ENCODE measurements at regions not wholly inside any gene's neighbourhood (a gene's known extent, or its start where the extent isn't known, plus 50 kb on each side); places are given as distances from the start of the nearest gene placed in this dataset.

DNA sequence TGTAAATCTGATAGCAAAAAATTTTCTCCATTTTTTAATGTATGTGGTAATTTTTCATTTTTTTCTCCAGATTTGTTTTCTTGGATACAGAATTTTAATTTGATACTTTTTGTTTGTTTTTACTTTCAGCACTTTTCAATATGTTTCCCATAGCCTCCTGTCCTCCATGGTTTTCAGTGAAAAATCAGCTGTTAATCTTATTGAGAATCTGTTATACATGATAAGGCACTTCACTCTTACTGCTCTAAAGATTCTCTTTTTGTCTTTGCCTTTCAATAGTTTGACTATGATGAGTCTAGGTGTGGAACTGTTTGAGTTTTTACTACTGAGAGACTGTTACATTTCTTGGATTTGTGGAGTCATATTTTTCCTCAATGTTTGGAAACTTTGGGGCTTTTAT is 455.7 kb upstream of the NUDT12 start:
- TF ChIP-seq CTCF (optimal IDR thresholded peaks at IDR 0.05 in 1 of 3, IDR thresholded peaks at IDR 0.05 in 1 of 3, conservative IDR thresholded peaks at IDR 0.05 in 1 of 3; ENCODE audit: extremely low read depth in 1 of 3, insufficient read depth in 2 of 3, low read length in 3 of 3) (no peak), EZH2 (IDR thresholded peaks at IDR 0.05; ENCODE audit: low read length) (no peak)
